ENCODE measurements at regions not wholly inside any gene's neighbourhood (a gene's known extent, or its start where the extent isn't known, plus 50 kb on each side); places are given as distances from the start of the nearest gene placed in this dataset.

DNA sequence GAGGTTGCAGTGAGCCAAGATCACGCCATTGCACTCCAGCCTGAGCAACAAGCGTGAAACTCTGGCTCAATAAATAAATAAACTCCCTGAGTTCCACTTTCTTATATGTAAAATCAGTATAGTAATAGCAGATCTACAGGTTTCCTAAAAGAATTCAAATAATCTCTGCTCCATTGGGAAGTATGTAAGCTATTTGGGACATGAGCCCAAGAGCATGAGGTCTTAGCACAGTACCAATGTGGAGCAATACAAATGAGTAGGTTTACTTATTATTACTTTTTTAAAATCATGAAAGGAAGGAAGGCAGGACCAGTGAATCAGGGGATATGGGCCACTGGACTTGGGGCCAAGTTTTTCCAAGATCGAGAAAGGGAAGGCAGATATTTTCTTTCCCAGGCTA, 216.9 kb upstream of the DIO2 start:
- BruUV-seq (replicated peaks) = no TSS peak
- DNase-seq (ENCODE audit: low read depth, low spot score) (no peak), FAIRE-seq (no peak)
- Histone ChIP-seq H3K4me3 (replicated peaks in 1 of 3; ENCODE audit: insufficient read depth in 1 of 3, low read depth in 1 of 3, low read length in 3 of 3) (no peak overlapping the region), H3K9me1 (replicated peaks; ENCODE audit: control insufficient read depth, extremely low read depth, insufficient read depth, low read length) (no peaks in the 10 kb centered on the region), H2AFZ (ENCODE audit: low read depth, low read length) (no peak overlapping the region), H4K20me1 (replicated peaks; ENCODE audit: control insufficient read depth, extremely low read depth, insufficient read depth, low read length) (no peaks in the 10 kb centered on the region), H3K36me3 (ENCODE audit: control insufficient read depth in 2 of 2, extremely low read depth in 1 of 2, insufficient read depth in 2 of 2, low read length in 2 of 2) (no peaks in the 10 kb centered on the region), H3K9me3 (replicated peaks; ENCODE audit: control insufficient read depth, insufficient read depth, low read length) (no peaks in the 10 kb centered on the region), H3K4me2 (ENCODE audit: insufficient read depth, low read length) (no peak overlapping the region), H3K4me1 (ENCODE audit: control insufficient read depth, extremely low read depth, insufficient read depth, low read length) (peaks cover 17% of the 10 kb centered on the region), H3K79me2 (ENCODE audit: control insufficient read depth, insufficient read depth, low read length) (no peaks in the 10 kb centered on the region), H3K27me3 (ENCODE audit: control insufficient read depth in 2 of 2, insufficient read depth in 2 of 2, low read length in 2 of 2) (no peaks in the 10 kb centered on the region), H3K27ac (ENCODE audit: insufficient read depth, low read depth, low read length) (no peak overlapping the region), H3K9ac (replicated peaks; ENCODE audit: extremely low read depth, insufficient read depth, low read length) (no peak overlapping the region)
- TF ChIP-seq, protein P1, sequence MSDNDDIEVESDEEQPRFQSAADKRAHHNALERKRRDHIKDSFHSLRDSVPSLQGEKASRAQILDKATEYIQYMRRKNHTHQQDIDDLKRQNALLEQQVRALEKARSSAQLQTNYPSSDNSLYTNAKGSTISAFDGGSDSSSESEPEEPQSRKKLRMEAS (IDR thresholded peaks at IDR 0.05; ENCODE audit: insufficient read depth, insufficient read length) = no peak
- TF ChIP-seq EZH2 (IDR thresholded peaks at IDR 0.05; ENCODE audit: borderline replicate concordance, low read depth, low read length, severe bottlenecking) (no peak), MYC (IDR thresholded peaks at IDR 0.05; ENCODE audit: low read depth, low read length) (no peak), POLR2AphosphoS5 (IDR thresholded peaks at IDR 0.05; ENCODE audit: insufficient read depth, low read depth, low read length) (no peak), JUN (IDR thresholded peaks at IDR 0.05; ENCODE audit: borderline replicate concordance, insufficient read depth, insufficient read length, low read depth) (no peak)
- intact Hi-C loops (cut with micrococcal nuclease) = no loop called here
- ChIA-PET POLR2A (no interaction called here), CTCF (no interaction called here)
- dilution Hi-C loops (cut with MboI; ENCODE audit: extremely low pct_ligation_motif_present, low sequenced_read_pairs) = no loop called here

DNA sequence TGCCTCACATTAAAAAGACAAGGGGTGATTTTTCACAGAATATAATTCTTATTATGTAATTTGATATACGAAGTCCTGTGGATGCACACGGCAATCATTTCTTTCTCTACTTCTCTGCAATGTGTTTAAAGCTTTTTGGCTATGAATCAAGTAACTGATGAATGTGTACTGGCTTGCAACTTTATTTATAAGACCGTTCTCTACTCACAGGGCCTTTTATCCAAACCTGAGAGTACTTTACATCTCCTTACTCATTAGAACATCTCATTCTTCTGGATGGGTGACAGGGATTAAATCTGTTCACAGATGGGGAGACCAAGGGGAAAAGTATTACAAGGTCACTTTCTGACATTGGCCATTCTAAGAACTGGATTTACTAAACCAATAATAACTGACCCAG, 215.8 kb upstream of the DIO2 start:
- H3K9me3 ChIP-seq (replicated peaks; ENCODE audit: control insufficient read depth, insufficient read depth, low read length) = no peaks in the 10 kb centered on the region
- ChIA-PET CTCF (no interaction called here), POLR2A (no interaction called here)
- no peak overlapping the region for H3K9ac ChIP-seq (replicated peaks; ENCODE audit: extremely low read depth, insufficient read depth, low read length)
- no peak for TF ChIP-seq POLR2A (IDR thresholded peaks at IDR 0.05; ENCODE audit: low read depth, low read length)
- no peak for TF ChIP-seq EZH2 (IDR thresholded peaks at IDR 0.05; ENCODE audit: borderline replicate concordance, low read depth, low read length, severe bottlenecking)
- TF ChIP-seq, protein P1 (IDR thresholded peaks at IDR 0.05; ENCODE audit: insufficient read depth, insufficient read length) = no peak
- TF ChIP-seq MYC (IDR thresholded peaks at IDR 0.05; ENCODE audit: low read depth, low read length) = no peak
- no peak for TF ChIP-seq JUN (IDR thresholded peaks at IDR 0.05; ENCODE audit: borderline replicate concordance, insufficient read depth, insufficient read length, low read depth)
- TF ChIP-seq FOS (IDR thresholded peaks at IDR 0.05; ENCODE audit: borderline replicate concordance, insufficient read depth, low read length) = no peak
- no peak for TF ChIP-seq GATA2 (IDR thresholded peaks at IDR 0.05; ENCODE audit: insufficient read depth, insufficient read length, low read depth, low read length)
- TF ChIP-seq, protein P2, sequence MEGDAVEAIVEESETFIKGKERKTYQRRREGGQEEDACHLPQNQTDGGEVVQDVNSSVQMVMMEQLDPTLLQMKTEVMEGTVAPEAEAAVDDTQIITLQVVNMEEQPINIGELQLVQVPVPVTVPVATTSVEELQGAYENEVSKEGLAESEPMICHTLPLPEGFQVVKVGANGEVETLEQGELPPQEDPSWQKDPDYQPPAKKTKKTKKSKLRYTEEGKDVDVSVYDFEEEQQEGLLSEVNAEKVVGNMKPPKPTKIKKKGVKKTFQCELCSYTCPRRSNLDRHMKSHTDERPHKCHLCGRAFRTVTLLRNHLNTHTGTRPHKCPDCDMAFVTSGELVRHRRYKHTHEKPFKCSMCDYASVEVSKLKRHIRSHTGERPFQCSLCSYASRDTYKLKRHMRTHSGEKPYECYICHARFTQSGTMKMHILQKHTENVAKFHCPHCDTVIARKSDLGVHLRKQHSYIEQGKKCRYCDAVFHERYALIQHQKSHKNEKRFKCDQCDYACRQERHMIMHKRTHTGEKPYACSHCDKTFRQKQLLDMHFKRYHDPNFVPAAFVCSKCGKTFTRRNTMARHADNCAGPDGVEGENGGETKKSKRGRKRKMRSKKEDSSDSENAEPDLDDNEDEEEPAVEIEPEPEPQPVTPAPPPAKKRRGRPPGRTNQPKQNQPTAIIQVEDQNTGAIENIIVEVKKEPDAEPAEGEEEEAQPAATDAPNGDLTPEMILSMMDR (IDR thresholded peaks at IDR 0.05; ENCODE audit: extremely low read depth in 1 of 2, insufficient read depth in 1 of 2, low read depth in 1 of 2, low read length in 2 of 2) = no peak
- no peak for TF ChIP-seq POLR2AphosphoS5 (IDR thresholded peaks at IDR 0.05; ENCODE audit: insufficient read depth, low read depth, low read length)
- no peaks in the 10 kb centered on the region for H4K20me1 ChIP-seq (replicated peaks; ENCODE audit: control insufficient read depth, extremely low read depth, insufficient read depth, low read length)
- intact Hi-C loops (cut with micrococcal nuclease) (no loop called here), dilution Hi-C loops (cut with MboI; ENCODE audit: extremely low pct_ligation_motif_present, low sequenced_read_pairs) (no loop called here)
- H2AFZ ChIP-seq (ENCODE audit: low read depth, low read length) = no peak overlapping the region
- H3K4me1 ChIP-seq (ENCODE audit: control insufficient read depth, extremely low read depth, insufficient read depth, low read length) = peaks cover 17% of the 10 kb centered on the region
- no peak overlapping the region for H3K4me2 ChIP-seq (ENCODE audit: insufficient read depth, low read length)
- no peaks in the 10 kb centered on the region for H3K27me3 ChIP-seq (ENCODE audit: control insufficient read depth in 2 of 2, insufficient read depth in 2 of 2, low read length in 2 of 2)
- H3K9me1 ChIP-seq (replicated peaks; ENCODE audit: control insufficient read depth, extremely low read depth, insufficient read depth, low read length) = no peaks in the 10 kb centered on the region
- BruUV-seq (replicated peaks) = no TSS peak
- no peaks in the 10 kb centered on the region for H3K79me2 ChIP-seq (ENCODE audit: control insufficient read depth, insufficient read depth, low read length)
- H3K4me3 ChIP-seq (replicated peaks in 1 of 3; ENCODE audit: insufficient read depth in 1 of 3, low read depth in 1 of 3, low read length in 3 of 3) = no peak overlapping the region
- FAIRE-seq = no peak
- no peak for DNase-seq (ENCODE audit: low read depth, low spot score)
- H3K36me3 ChIP-seq (ENCODE audit: control insufficient read depth in 2 of 2, extremely low read depth in 1 of 2, insufficient read depth in 2 of 2, low read length in 2 of 2) = no peaks in the 10 kb centered on the region
- no peak overlapping the region for H3K27ac ChIP-seq (ENCODE audit: insufficient read depth, low read depth, low read length)

Data from endothelial cell of umbilical vein (primary cell).